ENCODE measurements at regions not wholly inside any gene's neighbourhood (a gene's known extent, or its start where the extent isn't known, plus 50 kb on each side); places are given as distances from the start of the nearest gene placed in this dataset.

GRCh38 chr4:137640156-137640837 is 108.0 kb upstream of the PCDH18 start:
- H3K27me3 Mint-ChIP-seq, result no peaks in the 10 kb centered on the region
- DNase-seq (no peak), ATAC-seq (replicated peaks) (no peak)
- no peaks in the 10 kb centered on the region for H3K4me1 Mint-ChIP-seq (ENCODE audit: low read depth in 2 of 2)
- H3K36me3 Mint-ChIP-seq (ENCODE audit: insufficient read depth), result peaks cover 3% of the 10 kb centered on the region
- H3K4me3 Mint-ChIP-seq, result no peak overlapping the region
- H3K9me3 Mint-ChIP-seq, result peaks cover 1 to 9% of the 10 kb centered on the region in 2 donors
- H3K27ac Mint-ChIP-seq, result no peak overlapping the region

GRCh38 chr4:137638934-137639333 is 106.6 kb upstream of the PCDH18 start:
- DNase-seq (no peak), ATAC-seq (replicated peaks) (no peak)
- H3K4me3 Mint-ChIP-seq, result no peak overlapping the region
- no peaks in the 10 kb centered on the region for H3K27me3 Mint-ChIP-seq
- H3K4me1 Mint-ChIP-seq (ENCODE audit: low read depth in 2 of 2), result no peaks in the 10 kb centered on the region
- peaks cover 2 to 12% of the 10 kb centered on the region in 2 donors for H3K9me3 Mint-ChIP-seq
- peaks cover 3% of the 10 kb centered on the region for H3K36me3 Mint-ChIP-seq (ENCODE audit: insufficient read depth)
- H3K27ac Mint-ChIP-seq, result no peak overlapping the region

- H3K27me3 Mint-ChIP-seq, result no peaks in the 10 kb centered on the region
- no peaks in the 10 kb centered on the region for H3K36me3 Mint-ChIP-seq (ENCODE audit: insufficient read depth)
- H3K4me1 Mint-ChIP-seq (ENCODE audit: low read depth in 2 of 2), result no peaks in the 10 kb centered on the region
- H3K27ac Mint-ChIP-seq, result no peak overlapping the region
- ATAC-seq (replicated peaks) (no peak), DNase-seq (no peak)
- no peak overlapping the region for H3K4me3 Mint-ChIP-seq
- H3K9me3 Mint-ChIP-seq, result peaks cover 2 to 19% of the 10 kb centered on the region in 2 donors
Observed at GRCh38 chr4:137635601-137636000, 103.3 kb upstream of the PCDH18 start.

DNA sequence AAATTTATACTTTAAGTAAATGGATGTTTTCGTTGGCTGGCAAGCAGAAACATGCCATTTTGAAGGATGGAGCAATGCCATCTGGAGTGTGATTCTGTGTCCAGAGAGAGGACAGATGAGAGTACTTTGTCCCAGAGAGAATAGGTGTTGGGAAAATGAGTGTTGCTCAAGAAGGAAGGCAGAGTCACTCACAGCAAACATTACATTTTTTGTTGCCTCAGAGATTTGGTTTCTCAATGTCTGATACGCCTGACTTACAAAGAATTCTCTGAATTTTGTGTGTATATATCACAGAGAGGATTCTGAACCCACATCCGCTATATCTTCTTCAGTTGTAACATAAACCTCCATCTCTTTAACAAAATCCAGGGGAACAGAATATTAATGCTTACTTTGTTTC is 102.8 kb upstream of the PCDH18 start:
- Mint-ChIP-seq H3K4me1 (ENCODE audit: low read depth in 2 of 2) (no peaks in the 10 kb centered on the region), H3K27ac (no peak overlapping the region), H3K27me3 (no peaks in the 10 kb centered on the region), H3K9me3 (peaks cover 2 to 19% of the 10 kb centered on the region in 2 donors), H3K36me3 (ENCODE audit: insufficient read depth) (no peaks in the 10 kb centered on the region), H3K4me3 (no peak overlapping the region)
- ATAC-seq (replicated peaks) (no peak), DNase-seq (no peak)

DNA sequence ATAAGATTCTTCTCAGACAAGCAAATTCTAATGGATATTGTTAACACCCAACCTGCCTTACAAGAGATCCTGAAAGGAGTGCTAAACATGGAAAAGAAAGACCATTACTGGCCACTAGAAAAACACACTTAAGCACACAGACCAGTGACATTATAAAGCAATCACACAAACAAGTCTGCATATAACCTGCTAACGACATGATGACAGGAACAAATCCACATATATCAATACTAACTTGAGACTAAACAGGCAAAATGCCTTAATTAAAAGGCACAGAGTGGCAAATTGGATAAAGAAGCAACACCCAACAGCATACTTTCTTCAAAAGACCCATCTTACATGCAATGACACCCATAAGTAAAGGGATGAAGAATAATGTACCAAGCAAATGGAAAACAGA is 100.5 kb upstream of the PCDH18 start:
- no peaks in the 10 kb centered on the region for H3K36me3 Mint-ChIP-seq (ENCODE audit: insufficient read depth)
- DNase-seq (no peak), ATAC-seq (replicated peaks) (no peak)
- H3K9me3 Mint-ChIP-seq, result peaks cover 2 to 19% of the 10 kb centered on the region in 2 donors
- H3K4me1 Mint-ChIP-seq (ENCODE audit: low read depth in 2 of 2), result no peaks in the 10 kb centered on the region
- H3K27me3 Mint-ChIP-seq, result no peaks in the 10 kb centered on the region
- no peak overlapping the region for H3K4me3 Mint-ChIP-seq
- H3K27ac Mint-ChIP-seq, result no peak overlapping the region

DNA sequence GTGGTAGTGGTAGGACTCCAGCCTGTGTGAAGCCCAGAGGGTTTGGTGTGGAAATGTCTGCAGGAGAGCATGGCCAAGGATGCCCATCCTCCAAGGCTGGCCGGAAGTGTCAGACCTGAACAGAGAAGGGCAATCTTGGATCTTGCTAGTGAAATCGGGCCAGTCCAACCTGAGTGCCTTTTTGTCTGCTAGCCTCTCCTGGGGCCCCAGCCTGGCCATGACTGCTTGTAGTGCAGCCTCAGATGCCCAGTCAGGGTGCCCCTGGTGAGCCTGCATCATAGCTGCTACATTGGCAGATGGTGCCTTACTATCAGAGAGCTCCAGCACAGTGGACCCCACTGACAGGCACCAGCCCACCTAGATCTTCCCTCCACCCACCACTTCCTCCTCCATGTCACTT is 99.3 kb upstream of the PCDH18 start:
- ATAC-seq (replicated peaks), result no peak
- Mint-ChIP-seq H3K27me3 (no peaks in the 10 kb centered on the region), H3K27ac (no peak overlapping the region), H3K4me3 (no peak overlapping the region), H3K36me3 (ENCODE audit: insufficient read depth) (no peaks in the 10 kb centered on the region), H3K4me1 (ENCODE audit: low read depth in 2 of 2) (no peaks in the 10 kb centered on the region), H3K9me3 (peaks cover 2 to 12% of the 10 kb centered on the region in 2 donors)
- no peak for DNase-seq

DNA sequence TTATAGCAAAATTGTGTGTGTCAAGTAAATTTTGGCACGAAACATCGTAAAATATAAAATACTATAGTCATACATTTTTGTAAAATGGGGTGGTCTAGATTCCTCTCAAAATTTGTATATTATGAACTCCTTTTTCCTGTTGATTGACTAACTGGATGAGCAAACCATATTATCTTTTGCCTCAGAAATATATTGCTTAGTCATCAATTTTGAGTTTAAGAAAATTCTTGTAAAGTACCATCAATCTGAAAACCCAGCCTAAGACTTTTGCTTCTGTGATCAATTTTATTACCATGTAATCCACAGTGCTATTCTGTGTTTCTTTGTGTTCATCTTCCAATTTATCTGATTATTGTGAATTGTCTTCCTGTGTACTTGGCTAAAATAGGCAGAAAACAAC is 98.0 kb upstream of the PCDH18 start:
- no peaks in the 10 kb centered on the region for H3K36me3 Mint-ChIP-seq (ENCODE audit: insufficient read depth)

DNA sequence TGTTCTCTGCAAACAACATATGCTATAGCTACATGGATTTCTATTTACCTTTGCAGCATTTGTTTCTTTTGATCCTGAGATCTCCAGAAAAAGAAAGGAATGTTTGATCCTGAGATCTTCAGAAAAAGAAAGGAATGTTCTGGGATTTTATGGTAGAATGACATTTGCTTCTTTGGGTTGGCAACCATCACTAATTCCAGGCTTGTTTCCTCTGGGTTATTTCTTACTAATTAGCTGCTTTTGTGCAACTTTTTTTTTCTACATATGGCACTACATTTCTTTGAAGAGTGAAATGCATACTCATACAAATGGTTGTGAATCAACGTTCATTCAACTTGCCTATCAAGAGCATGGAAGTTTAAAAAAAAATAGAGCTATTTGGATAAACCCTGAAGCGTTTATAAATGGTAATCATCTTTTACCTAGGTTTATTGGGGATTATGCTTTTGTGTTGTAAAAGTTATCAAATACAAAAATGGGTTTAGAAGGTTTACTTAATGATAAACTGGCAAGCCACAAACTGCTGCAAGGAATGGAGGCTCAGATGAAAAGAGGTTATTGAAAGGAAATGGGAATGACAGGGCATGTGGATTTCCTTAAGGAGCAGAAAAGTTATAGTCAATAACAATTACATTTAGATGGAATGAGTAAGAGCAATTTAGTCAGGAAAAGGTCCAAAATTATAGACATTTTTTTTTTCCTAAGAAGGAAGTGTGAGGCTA is 95.6 kb upstream of the PCDH18 start:
- no peaks in the 10 kb centered on the region for H3K36me3 Mint-ChIP-seq (ENCODE audit: insufficient read depth)
- H3K27ac Mint-ChIP-seq, result no peak overlapping the region
- H3K9me3 Mint-ChIP-seq, result peaks cover 0 to 7% of the 10 kb centered on the region in 2 donors
- H3K4me3 Mint-ChIP-seq, result no peak overlapping the region
- H3K27me3 Mint-ChIP-seq, result no peaks in the 10 kb centered on the region
- DNase-seq (no peak), ATAC-seq (replicated peaks) (no peak)
- H3K4me1 Mint-ChIP-seq (ENCODE audit: low read depth in 2 of 2), result no peaks in the 10 kb centered on the region

More for the DNA sequence above, 98.0 kb upstream of the PCDH18 start:
- Mint-ChIP-seq H3K27ac (no peak overlapping the region), H3K4me1 (ENCODE audit: low read depth in 2 of 2) (no peaks in the 10 kb centered on the region), H3K27me3 (no peaks in the 10 kb centered on the region), H3K9me3 (peaks cover under 1 to 10% of the 10 kb centered on the region in 2 donors), H3K4me3 (no peak overlapping the region)
- no peak for ATAC-seq (replicated peaks)
- DNase-seq, result no peak

DNA sequence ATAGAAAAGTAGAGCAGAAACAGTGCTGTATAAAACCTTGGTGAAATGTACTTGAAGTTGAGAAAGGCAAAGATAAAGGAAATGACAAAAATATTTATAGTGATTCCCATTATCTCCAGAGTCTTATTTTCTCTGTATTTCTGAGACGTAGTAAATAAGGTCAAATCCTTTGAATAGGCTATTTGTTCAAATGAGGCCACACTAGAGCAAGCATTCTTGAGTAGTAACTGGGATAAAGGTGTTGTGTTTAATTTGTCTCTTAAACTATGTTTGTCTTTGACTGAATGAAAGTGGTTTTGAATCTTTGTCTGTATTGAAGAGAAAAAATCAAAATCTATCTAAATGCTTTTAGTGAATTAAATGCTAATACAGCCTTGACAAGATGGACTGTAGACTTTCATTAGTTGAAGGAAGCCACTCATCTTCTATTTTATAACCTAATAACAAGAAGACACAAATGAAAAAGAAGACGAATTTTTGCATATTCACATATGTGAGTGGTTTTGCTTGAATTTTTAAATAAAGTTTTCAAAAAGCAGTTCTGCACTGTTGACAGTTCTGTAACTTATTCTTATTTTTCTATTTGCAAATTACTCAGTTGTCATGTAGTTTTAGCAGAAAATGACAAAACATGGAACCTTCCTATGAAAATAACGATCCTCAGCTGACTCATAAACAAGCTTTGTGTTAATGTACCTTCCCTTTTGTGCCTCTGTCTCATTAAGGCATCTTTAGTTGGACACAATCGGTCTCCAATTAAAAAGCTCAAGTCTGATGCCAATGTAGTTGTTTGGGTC is 94.8 kb upstream of the PCDH18 start:
- Mint-ChIP-seq H3K27me3 (no peaks in the 10 kb centered on the region), H3K27ac (no peak overlapping the region), H3K36me3 (ENCODE audit: insufficient read depth) (no peaks in the 10 kb centered on the region), H3K9me3 (peaks cover 0 to 4% of the 10 kb centered on the region in 2 donors), H3K4me1 (ENCODE audit: low read depth in 2 of 2) (no peaks in the 10 kb centered on the region), H3K4me3 (no peak overlapping the region)
- ATAC-seq (replicated peaks) (no peak), DNase-seq (no peak)

DNA sequence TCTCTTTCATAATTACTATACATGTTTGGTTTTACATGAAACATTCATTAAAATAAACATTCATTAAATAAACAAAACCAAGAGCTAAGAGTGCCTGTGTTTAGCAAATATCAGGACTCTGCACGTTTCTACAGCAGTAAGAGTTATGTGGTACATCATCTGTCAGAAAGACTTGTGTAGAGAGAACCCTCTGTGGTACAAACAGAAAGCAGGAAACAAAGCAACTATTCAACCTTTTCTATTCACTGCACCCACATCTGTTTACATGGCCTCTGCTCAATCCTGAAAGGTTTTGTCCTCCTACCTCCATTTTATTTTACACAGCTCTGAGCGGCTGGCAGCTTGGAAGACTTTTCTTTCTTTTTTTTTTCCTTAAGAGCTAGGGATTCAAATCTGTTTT is 90.7 kb upstream of the PCDH18 start:
- H3K27ac Mint-ChIP-seq, result no peak overlapping the region
- peaks cover 3 to 13% of the 10 kb centered on the region in 2 donors for H3K9me3 Mint-ChIP-seq
- H3K36me3 Mint-ChIP-seq (ENCODE audit: insufficient read depth), result no peaks in the 10 kb centered on the region
- H3K4me3 Mint-ChIP-seq, result no peak overlapping the region
- no peaks in the 10 kb centered on the region for H3K4me1 Mint-ChIP-seq (ENCODE audit: low read depth in 2 of 2)
- H3K27me3 Mint-ChIP-seq, result no peaks in the 10 kb centered on the region
- no peak for DNase-seq
- no peak for ATAC-seq (replicated peaks)

- DNase-seq (no peak), ATAC-seq (replicated peaks) (no peak)
- no peaks in the 10 kb centered on the region for H3K4me1 Mint-ChIP-seq (ENCODE audit: low read depth in 2 of 2)
- H3K9me3 Mint-ChIP-seq, result peaks cover 4 to 15% of the 10 kb centered on the region in 2 donors
- H3K36me3 Mint-ChIP-seq (ENCODE audit: insufficient read depth), result no peaks in the 10 kb centered on the region
- no peaks in the 10 kb centered on the region for H3K27me3 Mint-ChIP-seq
- H3K27ac Mint-ChIP-seq, result no peak overlapping the region
- H3K4me3 Mint-ChIP-seq, result no peak overlapping the region
Observed at GRCh38 chr4:137621056-137621455, 88.8 kb upstream of the PCDH18 start.

DNA sequence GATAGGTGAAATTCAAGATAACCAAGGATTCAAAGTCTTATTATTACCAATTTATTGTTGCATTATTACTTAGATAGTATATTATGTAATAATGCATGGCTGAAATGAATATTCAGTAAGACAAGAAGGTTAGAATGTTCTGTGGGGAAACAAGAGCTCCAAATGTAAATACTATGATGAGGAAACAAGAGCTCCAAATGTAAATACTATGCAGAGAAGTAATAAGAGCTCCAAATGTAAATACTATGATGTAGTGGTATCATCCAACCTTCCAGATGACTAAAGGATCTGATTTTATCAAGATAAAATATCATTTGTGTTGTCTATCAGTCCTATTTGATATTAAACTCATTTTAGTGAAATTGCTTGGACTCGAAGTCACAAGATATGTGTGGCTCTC is 82.2 kb upstream of the PCDH18 start:
- Mint-ChIP-seq H3K27ac (no peak overlapping the region), H3K9me3 (peaks cover 8 to 22% of the 10 kb centered on the region in 2 donors), H3K4me1 (ENCODE audit: low read depth in 2 of 2) (no peaks in the 10 kb centered on the region), H3K36me3 (ENCODE audit: insufficient read depth) (no peaks in the 10 kb centered on the region), H3K4me3 (no peak overlapping the region), H3K27me3 (no peaks in the 10 kb centered on the region)
- DNase-seq (no peak), ATAC-seq (replicated peaks) (no peak)

DNA sequence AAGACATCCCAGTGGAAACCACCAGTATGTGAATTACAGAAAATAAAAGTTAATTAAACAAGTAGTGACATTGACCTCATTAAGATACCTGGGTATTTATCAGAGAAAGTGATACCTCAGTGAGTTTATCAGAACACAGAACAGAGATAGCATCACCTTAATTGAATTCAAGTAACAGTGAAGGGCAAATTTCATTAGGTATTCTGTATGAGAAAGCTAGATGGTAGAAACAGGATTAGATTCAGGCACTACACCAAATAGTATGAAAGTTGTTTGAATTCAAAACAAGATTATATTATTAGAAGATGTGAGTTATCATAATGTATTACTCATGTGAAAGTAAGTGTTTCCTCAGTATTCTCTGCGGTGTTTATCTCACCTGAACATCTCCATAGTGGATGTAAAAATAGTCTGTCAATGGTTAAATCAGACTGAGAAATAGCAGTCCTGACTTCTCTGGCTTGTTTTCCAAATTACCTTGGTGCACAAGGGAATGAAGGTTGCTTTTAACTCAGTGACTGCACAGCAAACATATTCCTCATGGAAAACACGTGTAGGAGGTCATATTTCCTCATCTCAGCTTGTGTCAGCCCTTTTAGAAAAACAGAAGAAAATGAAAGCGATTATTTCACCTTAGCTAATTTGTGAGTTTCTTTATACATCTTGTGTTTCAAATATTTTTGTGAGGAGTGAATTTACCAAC is 79.9 kb upstream of the PCDH18 start:
- peaks cover 4 to 7% of the 10 kb centered on the region in 2 donors for H3K9me3 Mint-ChIP-seq
- H3K4me3 Mint-ChIP-seq, result no peak overlapping the region
- H3K27me3 Mint-ChIP-seq, result no peaks in the 10 kb centered on the region
- ATAC-seq (replicated peaks) (no peak), DNase-seq (no peak)
- no peaks in the 10 kb centered on the region for H3K36me3 Mint-ChIP-seq (ENCODE audit: insufficient read depth)
- H3K4me1 Mint-ChIP-seq (ENCODE audit: low read depth in 2 of 2), result no peaks in the 10 kb centered on the region
- H3K27ac Mint-ChIP-seq, result no peak overlapping the region
